IMR-90 (cell line): ENCODE measurements at regions not wholly inside any gene's neighbourhood (a gene's known extent, or its start where the extent isn't known, plus 50 kb on each side); places are given as distances from the start of the nearest gene placed in this dataset.
"Not testable (repeated sequence)": the region's sequence is repeated elsewhere in the genome, so short reads cannot be mapped to it uniquely, and the experiment has no call there.

ENCODE experiments used
- ATAC-seq: fragments of 200-7000 bp; cut with Tn5 transposase; 2 replicates; pipeline ENCODE4 v1.9.1; 2020; ENCODE audit warnings: low read depth, mild to moderate bottlenecking, moderate library complexity
- BruUV-seq: library from RNA; stranded (reverse); fragments of 400-500 nt; replicated peaks from 2 replicates; lab custom pipeline; 2021; lab: Mats Ljungman, UMichigan
- CTCF ChIA-PET: fragments of 300-600 bp; formaldehyde crosslinking; extraction: SDS; loops from one replicate; lab custom pipeline; 2021; ENCODE audit warnings: antibody characterized with exemption; lab: Yijun Ruan, JAX
- POLR2A ChIA-PET: fragments of 300-600 bp; sonication (Branson Sonifier 250); formaldehyde crosslinking; loops from one replicate; lab custom pipeline; 2022; ENCODE audit warnings: antibody characterized with exemption; ENCODE audit not compliant: unreplicated experiment; lab: Charles Lee
- DNase-seq: peaks from one replicate; pipeline ENCODE4 v3.0.0; 2013
- H2AFZ ChIP-seq: replicated peaks from 2 replicates; pipeline ENCODE3; 2013; ENCODE audit warnings: low read length, mild to moderate bottlenecking; ENCODE audit not compliant: poor library complexity
- H2AK5ac ChIP-seq: 2 replicates; pipeline ENCODE4 v1.6.1; 2013; ENCODE audit warnings: low read depth, low read length, inconsistent platforms
- H2AK9ac ChIP-seq: replicated peaks from 2 replicates; pipeline ENCODE3; 2013; ENCODE audit warnings: mild to moderate bottlenecking, low read depth, low read length, moderate library complexity; ENCODE audit not compliant: poor library complexity
- H2BK120ac ChIP-seq: 2 replicates; pipeline ENCODE4 v1.6.1; 2013; ENCODE audit warnings: low read depth, low read length, inconsistent platforms
- H2BK15ac ChIP-seq: 3 replicates; pipeline ENCODE4 v1.6.1; 2013; ENCODE audit warnings: low read depth, low read length, inconsistent platforms
- H2BK20ac ChIP-seq: 2 replicates; pipeline ENCODE4 v1.6.1; 2013; ENCODE audit warnings: low read depth, mild to moderate bottlenecking, inconsistent platforms, low read length, moderate library complexity
- H2BK5ac ChIP-seq: 2 replicates; pipeline ENCODE4 v1.6.1; 2013; ENCODE audit warnings: mild to moderate bottlenecking, low read depth, low read length, inconsistent platforms; ENCODE audit not compliant: poor library complexity, severe bottlenecking
- H3K14ac ChIP-seq: replicated peaks from 2 replicates; pipeline ENCODE4 v1.6.1; 2013; ENCODE audit warnings: low read depth, low read length, inconsistent platforms
- H3K18ac ChIP-seq: 2 replicates; pipeline ENCODE4 v1.6.1; 2013; ENCODE audit warnings: low read depth, low read length, control low read depth
- H3K23ac ChIP-seq: 2 replicates; pipeline ENCODE4 v1.6.1; 2013; ENCODE audit warnings: low read depth, low read length, inconsistent platforms
- H3K27ac ChIP-seq: 2 replicates; pipeline ENCODE4 v1.5.1; 2013; ENCODE audit warnings: mild to moderate bottlenecking, control low read depth, low read length; ENCODE audit not compliant: insufficient read depth
- H3K27me3 ChIP-seq: 2 replicates; pipeline ENCODE4 v1.6.1; 2013; ENCODE audit warnings: low read length; ENCODE audit not compliant: control insufficient read depth, insufficient read depth
- H3K36me3 ChIP-seq: 2 replicates; pipeline ENCODE4 v1.6.1; 2013; ENCODE audit warnings: low read length, mixed read lengths; ENCODE audit not compliant: control insufficient read depth, insufficient read depth
- H3K4ac ChIP-seq: 2 replicates; pipeline ENCODE4 v1.6.1; 2013; ENCODE audit warnings: low read depth, low read length, inconsistent platforms
- H3K4me1 ChIP-seq: 2 replicates; pipeline ENCODE4 v1.6.1; 2013; ENCODE audit warnings: low read length, mixed read lengths; ENCODE audit not compliant: control insufficient read depth, insufficient read depth
- H3K4me2 ChIP-seq: 2 replicates; pipeline ENCODE4 v1.6.1; 2013; ENCODE audit warnings: low read depth, mild to moderate bottlenecking, control low read depth, low read length, moderate library complexity
- H3K4me3 ChIP-seq: 2 replicates; pipeline ENCODE4 v1.5.1; 2013; ENCODE audit warnings: low read depth, mild to moderate bottlenecking, control low read depth, low read length, moderate library complexity; ENCODE audit not compliant: insufficient read depth
- H3K56ac ChIP-seq: 2 replicates; pipeline ENCODE4 v1.6.1; 2013; ENCODE audit warnings: low read length, inconsistent platforms; ENCODE audit not compliant: insufficient read depth; ENCODE audit errors: extremely low read depth
- H3K79me1 ChIP-seq, 2 experiments: 2 replicates each; pipeline ENCODE4 v1.6.1; 2013; ENCODE audit warnings: low read length in 2 of 2, inconsistent platforms in 1 of 2, low read depth in 1 of 2
- H3K9ac ChIP-seq: 2 replicates; pipeline ENCODE4 v1.6.1; 2013; ENCODE audit warnings: low read depth, low read length, control low read depth
- H3K9me1 ChIP-seq: 2 replicates; pipeline ENCODE4 v1.6.1; 2013; ENCODE audit warnings: low read length, inconsistent platforms; ENCODE audit not compliant: insufficient read depth
- H3K9me3 ChIP-seq: 2 replicates; pipeline ENCODE4 v1.6.1; 2013; ENCODE audit warnings: low read length; ENCODE audit not compliant: control insufficient read depth, insufficient read depth
- H4K20me1 ChIP-seq: 2 replicates; pipeline ENCODE4 v1.6.1; 2013; ENCODE audit warnings: low read length, inconsistent platforms; ENCODE audit not compliant: insufficient read depth
- H4K5ac ChIP-seq: 2 replicates; pipeline ENCODE4 v1.6.1; 2013; ENCODE audit warnings: mild to moderate bottlenecking, low read depth, low read length, control low read depth
- H4K8ac ChIP-seq, 2 experiments: 2 replicates each; pipeline ENCODE4 v1.6.1; 2013; ENCODE audit warnings: low read depth in 2 of 2, low read length in 2 of 2, control low read depth in 1 of 2, inconsistent platforms in 1 of 2
- H4K91ac ChIP-seq: 2 replicates; pipeline ENCODE4 v1.6.1; 2013; ENCODE audit warnings: low read depth, low read length, inconsistent platforms; ENCODE audit not compliant: insufficient read depth
- dilution Hi-C: fragments of 300-500 bp; cut with HindIII; formaldehyde crosslinking; loops from one replicate; pipeline ENCODE4 v1.14.3; 2018; ENCODE audit warnings: low sequenced_read_pairs; ENCODE audit not compliant: unreplicated experiment
- in situ Hi-C: fragments of 300-500 bp; cut with MboI; formaldehyde crosslinking; loops from 3 replicates; pipeline ENCODE4 v1.14.3; 2019; ENCODE audit warnings: low sequenced_read_pairs, inconsistent platforms, mixed read lengths
- intact Hi-C: fragments of 100-400 bp; cut with micrococcal nuclease; formaldehyde crosslinking; loops from 2 replicates; pipeline ENCODE4 v1.10.0; 2022

- H4K20me1 ChIP-seq, ATAC-seq, H3K4me1 ChIP-seq, H2AK5ac ChIP-seq, H3K23ac ChIP-seq, H2BK15ac ChIP-seq, H3K4me3 ChIP-seq, H2BK20ac ChIP-seq, H3K27ac ChIP-seq, H3K36me3 ChIP-seq, H2BK120ac ChIP-seq, H3K27me3 ChIP-seq, H3K56ac ChIP-seq, POLR2A ChIA-PET, dilution Hi-C loops, intact Hi-C loops, H3K4ac ChIP-seq, H2BK5ac ChIP-seq, CTCF ChIA-PET, H4K91ac ChIP-seq, H2AFZ ChIP-seq, H3K14ac ChIP-seq, H3K9me3 ChIP-seq, H2AK9ac ChIP-seq, BruUV-seq, DNase-seq, H3K9ac ChIP-seq, H3K79me1 ChIP-seq, H3K18ac ChIP-seq, H4K5ac ChIP-seq, H3K9me1 ChIP-seq, H4K8ac ChIP-seq, in situ Hi-C loops, H3K4me2 ChIP-seq: not testable (repeated sequence)
These were observed 284.3 kb upstream of the EXOC2 start for GRCh38 chr6:977226-977625.
